Thoracic aorta (tissue), 2 donors: ENCODE measurements at regions not wholly inside any gene's neighbourhood (a gene's known extent, or its start where the extent isn't known, plus 50 kb on each side); places are given as distances from the start of the nearest gene placed in this dataset.

ENCODE experiments used
- ATAC-seq: fragments of 150-250 bp; one replicate; pipeline ENCODE4 v1.8.0; 2017; ENCODE audit warnings: low read depth; ENCODE audit not compliant: insufficient number of reproducible peaks, low FRiP score
- DNase-seq: peaks from one replicate; pipeline ENCODE4 v3.0.0-alpha.2; 2020; ENCODE audit warnings: low spot score
- H3K27ac ChIP-seq, 2 donors: fragments of 200-600 bp; sonication (generic); 1 replicate in 1 of 2; 2 replicates in 1 of 2; pipeline ENCODE4 v1.5.1; 2016; ENCODE audit warnings: mild to moderate bottlenecking in 2 of 2, moderate library complexity in 2 of 2
- H3K27me3 ChIP-seq: fragments of 200-600 bp; sonication (generic); replicated peaks from 2 replicates; pipeline ENCODE4 v1.6.0; 2016; ENCODE audit warnings: mild to moderate bottlenecking; ENCODE audit not compliant: insufficient read depth
- H3K36me3 ChIP-seq: fragments of 200-600 bp; sonication (generic); one replicate; pipeline ENCODE4 v1.5.1; 2016
- H3K4me1 ChIP-seq, 2 donors: fragments of 200-600 bp; sonication (generic); 1 replicate in 1 of 2; 2 replicates in 1 of 2; pipeline versions ENCODE4 v1.5.1 to v1.6.0; 2016; ENCODE audit warnings: low read depth in 2 of 2, mild to moderate bottlenecking in 1 of 2; ENCODE audit not compliant: control insufficient read depth in 1 of 2
- H3K4me3 ChIP-seq: fragments of 200-600 bp; sonication (generic); 2 replicates; pipeline ENCODE4 v1.5.1; 2016; ENCODE audit warnings: mild to moderate bottlenecking
- H3K9me3 ChIP-seq: fragments of 200-600 bp; sonication (generic); 2 replicates; pipeline ENCODE4 v1.5.1; 2016
- CTCF ChIP-seq: fragments of 200-600 bp; sonication (generic); IDR thresholded peaks from one replicate; pipeline ENCODE4 v1.5.1; 2019; ENCODE audit warnings: antibody characterized with exemption

GRCh38 chr5:68405784-68406743 lies 190.5 kb downstream of the PIK3R1 start:
- no peaks in the 10 kb centered on the region for H3K27me3 ChIP-seq
- H3K36me3 ChIP-seq: no peaks in the 10 kb centered on the region
- H3K4me3 ChIP-seq: no peak overlapping the region
- H3K27ac ChIP-seq: no peak overlapping the region
- no peaks in the 10 kb centered on the region for H3K9me3 ChIP-seq
- ATAC-seq: no peak
- H3K4me1 ChIP-seq: peaks cover 0 to 16% of the 10 kb centered on the region in 2 donors
- DNase-seq: no peak
- no peak for TF ChIP-seq CTCF

GRCh38 chr5:68406767-68407241 lies 191.2 kb downstream of the PIK3R1 start:
- no peak for TF ChIP-seq CTCF
- Histone ChIP-seq H3K9me3 (no peaks in the 10 kb centered on the region), H3K4me3 (no peak overlapping the region), H3K36me3 (no peaks in the 10 kb centered on the region), H3K27me3 (no peaks in the 10 kb centered on the region), H3K4me1 (peaks cover 0 to 16% of the 10 kb centered on the region in 2 donors), H3K27ac (no peak overlapping the region)
- ATAC-seq (no peak), DNase-seq (no peak)

DNA sequence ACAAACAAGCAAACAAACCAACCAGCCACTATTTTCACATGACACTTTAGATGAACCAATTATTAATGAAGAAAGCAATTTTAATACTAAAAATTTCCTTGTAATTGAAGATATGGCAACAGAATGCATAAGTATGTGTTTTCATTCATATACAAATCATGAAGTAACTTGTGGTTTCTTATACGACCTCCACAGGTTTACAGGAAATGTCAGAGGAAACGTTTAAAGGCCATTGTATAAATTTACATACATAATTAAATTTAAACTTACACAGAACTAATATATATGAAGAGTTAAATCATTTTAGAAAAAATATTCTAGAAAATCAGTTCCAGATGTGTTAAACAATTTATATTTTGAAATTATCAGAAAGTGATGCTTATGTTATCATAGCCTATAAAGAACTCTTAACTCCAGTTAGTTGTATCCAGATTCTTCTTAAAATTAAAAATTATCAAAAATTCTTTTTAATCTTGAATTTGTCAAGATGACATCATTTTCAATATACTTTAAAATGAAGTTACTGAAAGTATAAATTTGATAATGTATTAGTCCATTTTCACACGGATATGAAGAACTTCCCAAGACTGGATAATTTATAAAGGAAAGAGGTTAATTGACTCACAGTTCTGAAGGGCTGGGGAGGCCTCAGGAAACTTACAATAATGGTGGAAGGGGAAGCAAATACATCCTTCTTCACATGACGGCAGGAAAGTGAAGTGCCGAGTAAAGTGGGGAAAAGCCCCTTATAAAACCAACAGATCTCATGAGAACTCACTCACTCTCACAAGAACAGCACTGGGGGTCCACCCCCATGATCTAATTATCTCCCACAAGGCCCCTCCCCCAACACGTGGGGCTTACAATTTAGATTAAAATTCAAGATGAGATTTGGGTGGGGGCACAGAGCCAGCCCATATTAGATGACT lies 192.0 kb downstream of the PIK3R1 start:
- ATAC-seq (no peak), DNase-seq (no peak)
- no peaks in the 10 kb centered on the region for H3K9me3 ChIP-seq
- H3K27me3 ChIP-seq: no peaks in the 10 kb centered on the region
- H3K36me3 ChIP-seq: no peaks in the 10 kb centered on the region
- TF ChIP-seq CTCF: no peak
- H3K27ac ChIP-seq: no peak overlapping the region
- H3K4me3 ChIP-seq: no peak overlapping the region
- peaks cover 0 to 16% of the 10 kb centered on the region in 2 donors for H3K4me1 ChIP-seq

- no peak for ATAC-seq
- no peak overlapping the region for H3K4me3 ChIP-seq
These were observed 192.9 kb downstream of the PIK3R1 start for GRCh38 chr5:68408345-68408871.

More at GRCh38 chr5:68408345-68408871, 192.9 kb downstream of the PIK3R1 start:
- H3K27ac ChIP-seq: no peak overlapping the region
- no peak for DNase-seq
- peaks cover 0 to 16% of the 10 kb centered on the region in 2 donors for H3K4me1 ChIP-seq
- no peak for TF ChIP-seq CTCF
- no peaks in the 10 kb centered on the region for H3K36me3 ChIP-seq
- no peaks in the 10 kb centered on the region for H3K9me3 ChIP-seq
- no peaks in the 10 kb centered on the region for H3K27me3 ChIP-seq
